ENCODE measurements at regions not wholly inside any gene's neighbourhood (a gene's known extent, or its start where the extent isn't known, plus 50 kb on each side); places are given as distances from the start of the nearest gene placed in this dataset.

DNA sequence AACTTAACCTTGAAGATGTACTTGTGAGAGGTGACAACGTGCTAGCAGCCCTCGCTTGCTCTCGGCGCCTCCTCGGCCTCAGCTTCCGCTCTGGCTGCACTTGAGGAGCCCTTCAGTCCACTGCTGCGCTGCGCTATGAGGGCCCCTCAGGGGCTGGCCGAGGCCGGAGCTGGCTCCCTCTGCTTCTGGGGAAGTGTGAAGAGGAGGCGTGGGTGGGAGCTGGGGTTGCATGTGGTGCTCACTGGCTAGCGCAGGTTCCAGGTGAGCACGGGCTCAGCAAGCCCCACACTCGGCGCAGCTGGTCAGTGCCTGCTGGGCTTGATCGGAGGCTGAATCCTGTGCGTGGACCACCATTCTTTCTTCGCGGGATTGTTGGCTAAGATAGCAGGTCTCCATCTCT lies 166.1 kb downstream of the MRPS30 start:
- Mint-ChIP-seq H3K9me3 (peaks cover 13% of the 10 kb centered on the region), H3K4me1 (ENCODE audit: low read depth) (no peaks in the 10 kb centered on the region), H3K27ac (no peak overlapping the region), H3K36me3 (ENCODE audit: low read depth) (no peaks in the 10 kb centered on the region), H3K27me3 (no peaks in the 10 kb centered on the region), H3K4me3 (no peak overlapping the region)
- DNase-seq (no peak), ATAC-seq (no peak)
- TF ChIP-seq, protein P1, sequence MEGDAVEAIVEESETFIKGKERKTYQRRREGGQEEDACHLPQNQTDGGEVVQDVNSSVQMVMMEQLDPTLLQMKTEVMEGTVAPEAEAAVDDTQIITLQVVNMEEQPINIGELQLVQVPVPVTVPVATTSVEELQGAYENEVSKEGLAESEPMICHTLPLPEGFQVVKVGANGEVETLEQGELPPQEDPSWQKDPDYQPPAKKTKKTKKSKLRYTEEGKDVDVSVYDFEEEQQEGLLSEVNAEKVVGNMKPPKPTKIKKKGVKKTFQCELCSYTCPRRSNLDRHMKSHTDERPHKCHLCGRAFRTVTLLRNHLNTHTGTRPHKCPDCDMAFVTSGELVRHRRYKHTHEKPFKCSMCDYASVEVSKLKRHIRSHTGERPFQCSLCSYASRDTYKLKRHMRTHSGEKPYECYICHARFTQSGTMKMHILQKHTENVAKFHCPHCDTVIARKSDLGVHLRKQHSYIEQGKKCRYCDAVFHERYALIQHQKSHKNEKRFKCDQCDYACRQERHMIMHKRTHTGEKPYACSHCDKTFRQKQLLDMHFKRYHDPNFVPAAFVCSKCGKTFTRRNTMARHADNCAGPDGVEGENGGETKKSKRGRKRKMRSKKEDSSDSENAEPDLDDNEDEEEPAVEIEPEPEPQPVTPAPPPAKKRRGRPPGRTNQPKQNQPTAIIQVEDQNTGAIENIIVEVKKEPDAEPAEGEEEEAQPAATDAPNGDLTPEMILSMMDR (IDR thresholded peaks at IDR 0.05), result no peak
- ChIA-PET POLR2A (no interaction called here), CTCF (no interaction called here)
- intact Hi-C loops (cut with micrococcal nuclease), result no loop called here

GRCh38 chr5:44981708-44982107 lies 173.0 kb downstream of the MRPS30 start:
- no peaks in the 10 kb centered on the region for H3K36me3 Mint-ChIP-seq (ENCODE audit: low read depth)
- H3K27me3 Mint-ChIP-seq, result no peaks in the 10 kb centered on the region
- CTCF ChIA-PET, result no interaction called here
- H3K27ac Mint-ChIP-seq, result no peak overlapping the region
- no peak for DNase-seq
- TF ChIP-seq, protein P1 (IDR thresholded peaks at IDR 0.05), result no peak
- H3K4me1 Mint-ChIP-seq (ENCODE audit: low read depth), result no peaks in the 10 kb centered on the region
- peaks cover 49% of the 10 kb centered on the region for H3K9me3 Mint-ChIP-seq
- no peak overlapping the region for H3K4me3 Mint-ChIP-seq
- POLR2A ChIA-PET, result no interaction called here
- ATAC-seq, result no peak
- intact Hi-C loops (cut with micrococcal nuclease), result no loop called here

DNA sequence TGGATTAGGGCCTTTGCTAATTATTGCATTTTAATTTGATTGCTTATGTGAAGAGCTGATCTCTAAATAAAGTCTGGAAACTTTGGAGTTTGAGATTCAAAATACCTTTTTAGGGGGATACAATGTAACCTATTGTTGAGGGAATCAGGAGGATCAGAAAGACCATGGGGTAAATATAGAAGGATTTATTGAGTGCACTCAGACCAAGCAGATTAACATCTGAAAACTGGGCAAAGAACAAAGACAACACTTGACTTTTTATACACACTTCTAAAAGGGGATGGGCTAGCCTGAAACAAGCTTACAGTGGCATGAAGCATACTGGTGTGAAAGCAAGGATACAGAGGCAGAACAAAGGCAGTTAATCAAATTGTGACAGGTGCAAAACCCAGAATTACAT lies 174.3 kb downstream of the MRPS30 start:
- no peak for DNase-seq
- intact Hi-C loops (cut with micrococcal nuclease), result no loop called here
- H3K36me3 Mint-ChIP-seq (ENCODE audit: low read depth), result no peaks in the 10 kb centered on the region
- no peaks in the 10 kb centered on the region for H3K4me1 Mint-ChIP-seq (ENCODE audit: low read depth)
- ChIA-PET CTCF (no interaction called here), POLR2A (no interaction called here)
- ATAC-seq, result no peak
- peaks cover 51% of the 10 kb centered on the region for H3K9me3 Mint-ChIP-seq
- H3K4me3 Mint-ChIP-seq, result no peak overlapping the region
- no peaks in the 10 kb centered on the region for H3K27me3 Mint-ChIP-seq
- no peak overlapping the region for H3K27ac Mint-ChIP-seq
- TF ChIP-seq, protein P1 (IDR thresholded peaks at IDR 0.05), result no peak

DNA sequence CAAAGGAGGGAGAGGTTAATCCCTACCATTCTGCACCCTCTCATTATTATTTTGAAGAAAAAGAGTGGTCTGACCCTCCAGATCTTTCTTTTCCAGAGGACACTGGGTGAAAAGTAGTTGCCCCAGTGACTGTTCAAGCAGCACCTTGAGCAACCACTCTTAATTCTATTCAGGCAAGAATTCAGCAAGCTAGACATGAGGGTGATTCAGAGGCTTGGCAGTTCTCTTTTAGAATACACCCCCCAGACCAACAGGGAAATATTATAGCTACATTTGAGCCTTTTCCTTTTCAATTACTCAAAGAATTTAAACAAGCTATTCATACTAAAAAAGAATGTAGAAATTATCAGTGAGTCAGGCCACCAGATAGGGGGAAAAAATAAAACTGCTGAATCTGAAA lies 178.3 kb downstream of the MRPS30 start:
- H3K27ac Mint-ChIP-seq, result no peak overlapping the region
- DNase-seq, result no peak
- no peak for ATAC-seq
- intact Hi-C loops (cut with micrococcal nuclease), result no loop called here
- no peaks in the 10 kb centered on the region for H3K36me3 Mint-ChIP-seq (ENCODE audit: low read depth)
- H3K27me3 Mint-ChIP-seq, result no peaks in the 10 kb centered on the region
- H3K9me3 Mint-ChIP-seq, result peaks cover 46% of the 10 kb centered on the region
- no peak overlapping the region for H3K4me3 Mint-ChIP-seq
- CTCF ChIA-PET, result no interaction called here
- POLR2A ChIA-PET, result no interaction called here
- TF ChIP-seq, protein P1 (IDR thresholded peaks at IDR 0.05), result no peak
- no peaks in the 10 kb centered on the region for H3K4me1 Mint-ChIP-seq (ENCODE audit: low read depth)

DNA sequence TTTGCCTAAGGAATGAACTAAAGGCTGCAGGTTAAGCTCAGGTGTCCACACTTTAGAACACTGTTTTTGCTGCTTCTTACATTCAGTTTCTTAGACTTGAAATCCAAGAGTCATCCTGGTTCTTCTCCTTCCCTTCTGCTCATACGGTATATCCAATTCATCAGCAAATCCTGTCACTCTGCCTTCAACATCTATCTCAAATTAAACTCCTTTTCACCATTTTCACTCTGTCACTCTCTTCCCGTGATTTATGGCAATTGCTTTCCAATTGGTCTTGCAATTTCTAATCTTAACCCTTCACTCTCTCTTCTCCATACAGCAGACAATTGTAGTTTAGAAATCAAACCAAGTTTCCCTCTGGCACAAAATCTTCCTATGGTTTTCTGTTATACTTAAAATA lies 182.9 kb downstream of the MRPS30 start:
- ATAC-seq (no peak), DNase-seq (no peak)
- Mint-ChIP-seq H3K9me3 (peaks cover 20% of the 10 kb centered on the region), H3K4me3 (no peak overlapping the region), H3K27me3 (no peaks in the 10 kb centered on the region), H3K36me3 (ENCODE audit: low read depth) (no peaks in the 10 kb centered on the region), H3K27ac (no peak overlapping the region), H3K4me1 (ENCODE audit: low read depth) (no peaks in the 10 kb centered on the region)
- POLR2A ChIA-PET, result no interaction called here
- TF ChIP-seq, protein P1 (IDR thresholded peaks at IDR 0.05), result no peak
- intact Hi-C loops (cut with micrococcal nuclease), result no loop called here
- CTCF ChIA-PET, result no interaction called here

All from activated CD8-positive, alpha-beta T cell treated with anti-CD3 and anti-CD28 coated beads for 36 hours (primary cell).